KBM-7 (cell line): ENCODE measurements at regions not wholly inside any gene's neighbourhood (a gene's known extent, or its start where the extent isn't known, plus 50 kb on each side); places are given as distances from the start of the nearest gene placed in this dataset.
"Not testable (repeated sequence)": the region's sequence is repeated elsewhere in the genome, so short reads cannot be mapped to it uniquely, and the experiment has no call there.

Source experiments
- DNase-seq: peaks from one replicate; pipeline ENCODE4 v3.0.0-alpha.2; 2015
- in situ Hi-C: fragments of 300-500 bp; cut with MboI; formaldehyde crosslinking; loops from 2 replicates; pipeline ENCODE4 v1.14.3; 2020; ENCODE audit warnings: low sequenced_read_pairs, low pct_unique_long_range_greater_than_20kb, mixed read lengths

DNA sequence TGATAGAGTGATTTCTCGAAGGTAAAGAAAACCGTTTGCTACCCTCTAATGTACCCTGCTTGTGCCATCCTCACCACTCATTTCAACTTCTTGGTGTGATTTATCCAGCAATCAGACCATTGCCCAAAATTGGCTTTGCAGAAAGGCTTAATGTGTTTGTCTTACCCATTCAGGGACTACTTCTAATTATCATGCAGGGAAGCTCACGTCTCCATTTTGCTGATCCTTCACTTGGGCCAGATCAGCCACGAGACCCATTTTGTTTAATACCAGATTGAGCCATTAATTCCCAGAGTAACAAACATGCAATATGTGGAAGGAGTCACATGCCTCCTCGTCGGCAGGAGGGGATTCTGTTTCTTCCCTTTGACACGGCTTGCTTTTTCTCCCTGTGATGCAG, 51.1 kb upstream of the CRY1 start:
- in situ Hi-C loops, result no loop called here
- DNase-seq, result no peak

DNA sequence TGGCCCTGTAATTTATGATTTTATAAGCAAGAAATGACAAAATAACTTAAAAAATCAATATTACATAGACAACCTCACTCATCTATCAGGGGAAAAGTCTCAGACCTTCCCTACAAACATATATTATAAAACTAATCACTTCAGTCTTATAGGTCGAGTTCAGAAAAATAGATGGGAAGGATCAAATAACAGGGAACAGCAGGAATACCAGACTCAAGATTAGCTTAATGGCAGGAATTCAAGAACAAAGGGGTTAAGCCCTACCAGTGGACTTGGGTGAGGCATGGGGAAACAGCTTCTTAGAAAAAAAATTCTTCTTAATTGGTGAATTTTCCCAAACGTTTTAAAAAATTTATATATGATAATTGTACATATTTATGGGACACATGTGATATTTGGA, 51.6 kb upstream of the CRY1 start:
- no peak for DNase-seq
- in situ Hi-C loops, result no loop called here

DNA sequence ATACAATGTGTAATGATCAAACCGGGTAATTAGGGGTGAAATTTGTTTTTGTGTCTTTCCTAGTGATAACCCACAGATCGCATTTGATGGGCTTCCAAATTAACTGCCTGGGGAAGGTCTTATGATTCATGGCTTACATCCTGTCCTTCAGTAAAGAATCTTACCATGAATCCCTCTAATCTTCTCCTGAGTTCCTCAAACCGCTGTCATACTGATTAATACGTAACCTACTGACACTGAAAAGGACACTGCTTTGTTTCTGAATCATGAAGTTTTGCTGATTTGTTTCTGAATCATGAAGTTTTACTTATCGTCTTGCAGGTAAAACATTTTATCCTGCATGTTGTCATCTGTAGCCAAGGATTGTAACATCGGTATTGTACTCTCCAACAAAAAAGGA, 52.0 kb upstream of the CRY1 start:
- in situ Hi-C loops, result no loop called here
- no peak for DNase-seq

DNA sequence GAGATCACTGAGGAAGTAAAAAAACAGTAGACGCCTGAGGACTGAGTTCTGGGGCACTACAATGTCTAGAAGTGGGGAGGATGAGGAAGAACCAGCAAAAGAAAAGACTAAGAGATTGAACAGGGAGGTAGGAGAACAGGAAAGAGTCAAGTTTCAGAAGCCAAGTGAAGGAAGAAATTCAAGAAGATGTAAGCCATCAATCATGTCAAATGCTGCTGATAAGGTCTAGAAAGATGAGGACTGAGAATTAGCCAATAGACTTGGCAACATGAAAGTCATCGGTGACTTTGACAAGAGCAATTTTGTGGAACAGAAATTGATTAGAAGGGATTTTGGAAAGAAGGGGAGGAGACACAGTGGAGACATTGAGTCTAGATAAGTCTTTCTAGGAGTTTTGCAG, 54.8 kb upstream of the CRY1 start:
- no peak for DNase-seq
- in situ Hi-C loops, result no loop called here

DNA sequence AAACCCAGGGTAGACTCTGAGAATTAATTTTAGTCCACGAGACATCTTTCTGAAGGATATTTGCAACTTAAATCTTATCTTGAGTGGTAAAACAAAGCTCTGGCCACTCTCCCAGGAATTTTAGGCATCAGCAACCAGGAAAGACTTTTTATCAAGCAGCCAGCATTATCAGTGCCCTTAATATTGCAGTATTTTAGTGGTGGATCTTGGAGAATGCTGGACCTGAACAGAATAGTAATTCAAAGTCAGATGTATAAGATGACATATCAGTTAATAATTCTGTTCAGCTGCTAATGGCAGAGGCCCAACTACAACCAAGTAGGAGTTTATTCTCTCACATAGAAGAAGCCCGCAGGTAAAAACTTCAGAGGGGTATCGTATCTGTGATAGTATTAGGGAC, 59.0 kb upstream of the CRY1 start:
- no peak for DNase-seq
- in situ Hi-C loops, result no loop called here

DNA sequence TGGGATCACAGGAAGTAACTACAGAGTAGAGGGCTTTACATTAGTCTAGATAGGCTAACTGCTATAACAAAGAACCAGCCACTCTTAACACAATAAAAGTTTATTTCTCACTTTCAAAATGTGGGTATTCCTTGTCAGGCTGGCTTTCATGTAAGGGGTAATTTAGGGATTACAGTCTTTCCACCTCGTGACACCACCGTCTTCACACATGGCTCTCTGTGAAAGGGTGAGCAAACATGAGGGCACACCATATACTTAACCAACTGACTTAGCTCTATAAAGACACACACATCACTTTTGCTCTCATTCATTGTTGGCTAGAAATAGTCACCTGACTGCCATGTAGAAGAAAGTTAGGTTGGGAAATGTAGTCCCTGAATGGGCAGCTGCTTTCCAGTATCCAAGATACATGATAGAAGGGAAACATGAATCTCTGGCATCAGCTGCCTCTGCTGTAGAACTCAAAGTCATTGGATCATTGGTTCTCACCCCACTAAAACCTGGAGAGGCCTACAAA, 66.1 kb upstream of the CRY1 start:
- DNase-seq, result no peak
- in situ Hi-C loops, result no loop called here

DNA sequence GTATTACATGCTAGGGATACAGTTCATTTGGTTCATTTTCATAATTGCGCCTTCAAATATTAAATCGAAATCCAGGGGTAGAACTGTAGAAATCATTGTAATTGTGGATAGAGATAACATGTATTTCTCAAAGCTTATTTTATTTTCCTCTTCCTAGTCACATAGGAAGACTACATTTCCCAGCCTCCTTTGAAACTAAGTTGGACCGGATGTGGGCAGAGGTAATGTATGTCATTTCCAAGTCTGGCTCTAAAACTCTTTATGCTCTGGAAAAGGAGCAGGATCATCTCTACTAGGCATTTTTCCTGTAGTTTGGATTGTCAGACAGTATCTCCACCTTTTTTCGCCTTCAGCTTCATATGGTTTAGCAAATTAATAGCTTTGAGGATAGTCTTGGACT, 70.1 kb upstream of the CRY1 start:
- DNase-seq, result no peak
- in situ Hi-C loops, result no loop called here

DNA sequence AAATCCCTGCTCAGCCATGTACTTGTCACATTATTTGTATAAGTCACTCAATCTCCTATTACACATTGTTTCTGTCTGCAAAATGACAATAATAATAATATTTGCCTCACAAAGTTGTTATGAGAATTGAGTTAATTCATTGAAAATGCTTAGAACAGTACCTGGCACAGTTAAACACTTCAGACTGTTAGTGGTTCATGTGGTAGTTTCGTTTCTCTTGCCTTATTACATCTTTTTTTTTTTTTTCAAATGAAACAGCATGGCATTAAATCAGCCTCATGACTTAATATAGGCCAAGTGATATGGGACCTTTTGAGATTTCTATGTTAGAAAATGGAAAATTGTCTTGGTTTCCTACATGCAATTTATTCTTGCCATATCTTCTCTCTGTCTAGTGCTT, 71.0 kb upstream of the CRY1 start:
- DNase-seq, result no peak
- in situ Hi-C loops, result no loop called here

DNA sequence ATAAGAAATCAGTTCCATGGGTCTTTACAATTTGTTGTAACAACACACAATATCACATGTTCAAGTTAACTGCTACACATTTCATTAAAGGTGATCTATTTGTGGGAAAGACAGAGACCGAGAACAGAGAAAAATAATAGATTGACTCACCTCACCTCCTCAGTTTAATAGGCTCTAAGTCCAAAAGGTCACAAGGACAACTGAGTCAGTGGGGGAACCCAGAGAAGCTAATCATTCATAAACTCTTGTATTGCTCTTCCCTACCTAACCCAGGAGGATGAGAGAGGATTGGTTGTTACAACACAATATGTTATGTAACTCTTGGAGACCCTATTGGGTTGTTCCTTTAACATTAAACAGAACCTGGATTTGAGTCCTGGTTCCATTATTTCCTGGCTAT, 72.2 kb upstream of the CRY1 start:
- DNase-seq, result no peak
- in situ Hi-C loops, result no loop called here

DNA sequence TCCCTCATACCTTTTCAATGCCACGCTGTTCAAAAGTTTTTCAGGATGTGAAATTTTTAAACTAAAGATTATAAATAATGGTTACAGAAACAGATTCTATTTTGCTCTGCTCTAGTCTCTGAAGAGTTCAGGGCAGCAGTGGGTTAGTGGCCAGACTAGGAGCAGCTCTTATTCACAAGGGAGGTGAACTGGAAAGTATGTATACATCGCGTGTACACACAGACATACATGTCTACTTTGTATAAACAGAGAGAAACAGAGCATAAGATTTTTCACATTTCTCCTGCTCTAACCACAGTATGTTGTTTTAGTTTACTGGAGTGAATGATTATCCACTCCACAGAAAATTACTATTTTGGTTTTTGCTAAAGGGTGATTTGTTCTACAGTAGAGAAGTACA, 74.4 kb upstream of the CRY1 start:
- in situ Hi-C loops, result no loop called here
- DNase-seq, result no peak

DNA sequence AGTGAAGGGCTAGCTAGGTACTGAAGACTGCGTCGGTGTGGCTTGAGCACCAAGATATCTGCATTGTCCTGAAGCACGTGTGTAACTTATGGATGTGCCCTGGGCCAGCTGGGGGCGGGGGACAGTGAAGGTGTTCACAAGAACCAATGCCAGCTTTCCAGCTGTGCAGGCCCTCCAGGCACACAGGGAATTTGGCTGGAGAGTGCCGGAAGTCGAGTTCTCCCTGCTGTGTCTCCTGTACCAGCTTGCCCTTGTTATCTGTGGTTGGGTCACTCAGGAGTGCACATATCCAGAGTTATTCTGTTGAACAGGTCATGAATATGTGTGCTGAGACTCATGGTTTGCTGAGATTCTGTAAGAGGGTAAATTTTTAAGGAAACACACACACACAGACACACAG, 75.9 kb upstream of the CRY1 start:
- DNase-seq, result no peak
- in situ Hi-C loops, result no loop called here

DNA sequence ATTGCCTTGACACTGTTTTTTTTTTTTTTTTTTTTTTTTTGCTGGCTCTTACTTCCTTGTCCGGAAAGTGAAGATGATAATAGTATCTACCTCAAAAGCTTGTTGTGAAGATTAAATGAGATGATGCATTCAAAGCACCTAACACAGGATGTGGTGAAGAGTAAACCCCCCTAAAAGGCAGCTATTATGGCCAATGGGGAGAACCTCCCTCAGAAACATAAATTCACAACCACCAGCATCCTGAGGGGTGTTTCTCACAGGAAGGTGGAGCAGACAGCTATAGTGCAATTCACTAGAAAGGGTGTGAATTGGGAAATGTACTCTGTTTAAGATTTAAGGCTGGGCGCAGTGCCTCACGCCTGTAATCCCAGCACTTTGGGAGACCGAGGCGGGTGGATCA, 85.4 kb upstream of the CRY1 start:
- no peak for DNase-seq
- in situ Hi-C loops, result no loop called here

DNA sequence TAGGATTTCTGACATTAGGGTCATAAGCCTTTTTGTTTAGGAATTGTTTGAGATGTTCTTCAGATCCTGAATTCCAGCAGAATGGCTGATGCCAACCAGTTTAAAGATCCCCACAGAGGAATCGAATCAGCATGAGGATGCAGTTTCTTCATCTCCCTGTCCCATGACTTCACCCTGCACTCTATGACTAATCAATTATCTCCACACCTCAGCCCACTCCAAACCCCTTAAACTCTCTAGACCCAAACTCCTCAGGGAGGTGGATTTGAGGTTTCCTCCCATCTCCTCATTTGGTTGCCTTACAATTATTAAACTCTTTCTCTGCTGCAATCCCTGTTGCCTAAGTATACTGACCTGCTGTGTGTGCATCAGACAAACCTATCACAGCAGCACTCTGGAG, 86.5 kb upstream of the CRY1 start:
- no peak for DNase-seq
- in situ Hi-C loops, result no loop called here

DNA sequence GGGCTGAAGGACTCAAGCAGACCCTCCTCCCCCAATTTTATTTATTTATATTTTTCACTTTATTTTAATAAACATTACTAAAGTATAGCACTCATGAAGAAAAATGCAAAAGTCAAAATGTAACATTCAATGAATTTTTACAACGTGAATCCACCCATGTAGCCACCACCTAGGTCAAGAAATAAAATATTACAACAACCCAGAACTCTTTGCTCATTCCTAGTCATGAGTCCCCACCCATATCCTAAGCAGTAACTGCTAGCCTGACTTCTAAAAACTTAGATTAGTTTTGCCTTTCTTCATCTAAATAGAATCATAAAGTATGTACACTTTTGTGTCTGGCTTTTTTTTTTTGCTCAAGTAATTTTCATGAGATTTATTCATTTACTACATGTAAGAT, 86.9 kb upstream of the CRY1 start:
- DNase-seq, result no peak
- in situ Hi-C loops, result no loop called here

DNA sequence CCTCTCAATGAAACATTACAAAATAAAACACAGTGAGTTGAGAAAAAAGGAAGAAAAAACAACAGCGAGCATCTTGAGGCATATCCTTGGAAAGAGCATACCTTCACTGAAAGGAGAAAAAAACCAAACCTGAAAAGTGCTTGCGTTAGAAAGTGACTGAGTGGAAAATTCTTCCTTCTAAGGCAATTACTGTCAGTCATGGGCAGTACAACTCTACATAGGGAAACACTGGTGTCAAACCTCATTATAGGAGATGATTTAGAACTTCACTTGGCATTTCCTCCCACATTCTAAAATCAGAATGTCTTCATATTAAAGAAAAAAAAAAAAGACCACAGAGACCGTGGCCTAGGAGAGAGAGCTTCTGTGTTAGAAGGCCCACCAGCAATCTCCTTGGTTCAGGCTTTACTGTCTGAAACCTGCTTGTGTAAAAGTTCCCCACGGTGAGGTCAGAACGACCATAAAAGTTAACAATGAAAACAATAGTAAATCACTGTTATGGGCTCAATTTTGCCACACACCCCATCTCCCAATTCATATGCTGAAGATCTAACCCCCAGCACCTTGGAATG, 91.1 kb upstream of the CRY1 start:
- in situ Hi-C loops, result no loop called here
- DNase-seq, result no peak

DNA sequence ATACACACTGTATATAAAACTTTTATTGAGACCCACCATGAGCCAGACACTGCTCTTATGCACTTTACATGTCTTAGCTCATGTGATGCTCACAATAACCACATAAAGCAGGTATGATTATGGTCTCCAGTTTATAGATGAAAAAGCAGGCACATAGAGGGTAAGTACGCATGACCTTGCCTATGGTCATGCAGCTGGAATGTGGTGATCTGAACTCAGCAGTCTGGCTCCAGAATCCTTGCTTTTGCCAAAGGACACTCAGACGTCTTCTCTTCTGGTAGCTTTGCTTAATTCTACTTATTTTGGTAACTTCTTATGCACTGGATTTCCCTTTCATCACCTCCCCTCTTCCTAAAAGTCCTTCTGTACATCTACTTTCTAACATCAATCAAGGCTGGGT, 103.3 kb upstream of the CRY1 start:
- in situ Hi-C loops, result no loop called here
- DNase-seq, result no peak

DNA sequence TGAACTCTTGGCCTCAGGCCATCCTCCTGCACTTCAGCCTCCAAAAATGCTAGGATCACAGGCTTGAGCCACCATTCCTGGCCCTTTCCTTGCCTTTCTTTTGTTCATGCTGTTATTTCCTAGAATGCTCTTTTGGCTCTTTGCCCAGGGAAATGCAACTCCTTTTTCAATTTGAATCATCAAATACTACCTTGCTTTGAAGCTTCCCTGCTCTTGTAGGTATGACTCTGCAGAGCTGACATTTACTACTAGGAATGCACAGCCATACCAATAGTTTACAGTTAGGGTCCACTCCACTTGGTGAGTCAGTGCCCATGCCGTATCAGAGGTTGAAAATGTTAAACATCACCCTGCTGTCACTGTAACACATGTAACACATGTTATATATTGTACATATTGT, 107.0 kb upstream of the CRY1 start:
- DNase-seq, result no peak
- in situ Hi-C loops, result no loop called here

DNA sequence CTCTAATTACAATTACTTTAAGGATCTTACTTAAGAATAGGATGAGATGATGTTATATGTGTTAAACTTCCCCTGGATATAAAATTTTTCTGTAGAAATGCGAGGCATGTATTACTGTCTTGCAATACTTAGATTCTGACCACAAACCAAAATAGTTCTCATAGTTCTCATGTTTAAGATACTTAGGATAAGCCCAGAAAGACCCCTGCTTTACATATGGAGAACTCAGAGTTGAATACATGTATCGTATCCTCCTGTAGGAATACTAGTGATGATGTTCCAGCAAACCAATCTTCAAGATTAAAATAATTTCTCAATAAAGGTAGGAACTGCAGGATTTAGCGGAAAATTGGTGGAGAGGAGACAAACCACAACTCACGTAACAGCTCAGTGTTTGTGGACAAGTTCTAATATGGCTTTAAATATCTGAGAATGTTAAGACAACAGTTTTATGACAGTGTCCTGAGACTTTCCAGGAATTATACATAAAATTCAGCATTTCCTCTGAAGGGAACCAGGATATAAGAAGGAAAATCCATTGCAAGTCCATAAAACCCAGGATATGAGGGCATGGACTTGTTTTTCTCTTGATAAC, 114.7 kb upstream of the CRY1 start:
- in situ Hi-C loops, result no loop called here
- DNase-seq, result no peak

DNA sequence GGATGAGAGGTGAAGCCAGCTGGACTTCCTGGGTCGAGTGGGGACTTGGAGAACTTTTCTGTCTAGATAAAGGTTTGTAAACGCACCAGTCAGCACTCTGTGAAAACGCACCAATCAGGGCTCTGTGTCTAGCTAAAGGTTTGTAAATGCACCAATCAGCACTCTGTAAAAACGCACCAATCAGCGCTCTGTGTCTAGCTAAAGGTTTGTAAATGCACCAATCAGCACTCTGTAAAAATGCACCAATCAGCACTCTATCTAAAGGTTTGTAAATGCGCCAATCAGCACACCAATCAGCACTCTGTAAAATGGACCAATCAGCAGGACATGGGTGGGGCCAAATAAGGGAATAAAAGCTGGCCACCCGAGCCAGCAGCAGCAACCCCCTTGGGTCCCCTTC, 116.4 kb upstream of the CRY1 start:
- DNase-seq, in situ Hi-C loops: not testable (repeated sequence)

DNA sequence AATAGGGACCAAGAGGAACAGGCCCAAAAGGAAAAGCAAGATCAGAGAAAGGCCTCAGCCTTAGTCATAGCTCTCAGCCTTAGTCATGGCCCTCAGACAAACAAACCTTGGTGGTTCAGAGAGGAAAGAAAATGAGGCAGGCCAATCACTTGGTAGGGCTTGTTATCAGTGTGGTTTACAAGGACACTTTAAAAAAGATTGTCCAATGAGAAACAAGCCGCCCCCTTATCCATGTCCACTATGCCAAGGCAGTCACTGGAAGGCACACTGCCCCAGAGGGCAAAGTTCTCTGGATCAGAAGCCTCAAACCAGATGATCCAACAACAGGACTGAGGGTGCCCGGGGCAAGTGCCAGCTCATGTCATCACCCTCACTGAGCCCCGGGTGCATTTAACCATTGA, 121.0 kb upstream of the CRY1 start:
- in situ Hi-C loops, DNase-seq: not testable (repeated sequence)

DNA sequence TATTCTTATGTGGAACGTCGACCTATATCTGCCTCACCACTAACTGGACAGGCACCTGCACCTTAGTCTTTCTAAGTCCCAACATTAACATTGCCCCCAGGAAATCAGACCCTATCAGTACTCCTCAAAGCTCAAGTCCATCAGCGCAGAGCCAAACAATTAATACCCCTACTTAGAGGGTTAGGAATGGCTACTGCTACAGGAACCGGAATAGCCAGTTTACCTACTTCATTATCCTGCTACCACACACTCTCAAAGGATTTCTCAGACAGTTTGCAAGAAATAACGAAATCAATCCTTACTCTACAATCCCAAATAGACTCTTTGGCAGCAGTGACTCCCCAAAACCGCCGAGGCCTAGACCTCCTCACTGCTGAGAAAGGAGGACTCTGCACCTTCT, 123.1 kb upstream of the CRY1 start:
- DNase-seq, in situ Hi-C loops: not testable (repeated sequence)
